GM19468 (cell line): ENCODE measurements at regions not wholly inside any gene's neighbourhood (a gene's known extent, or its start where the extent isn't known, plus 50 kb on each side); places are given as distances from the start of the nearest gene placed in this dataset.

ENCODE experiments used
- ATAC-seq: cut with Tn5 transposase; IDR thresholded peaks from one replicate; pipeline ENCODE4 v1.9.1; 2021; ENCODE audit warnings: mild to moderate bottlenecking, moderate library complexity, moderate number of reproducible peaks; ENCODE audit not compliant: unreplicated experiment; ENCODE audit errors: extremely low read depth

GRCh38 chr15:92224843-92225242 lies 168.8 kb upstream of the ST8SIA2 start:
- no peak for ATAC-seq

- no peak for ATAC-seq
Observed at GRCh38 chr15:92226020-92226612, 167.6 kb upstream of the ST8SIA2 start.

GRCh38 chr15:92228830-92229229 lies 164.9 kb upstream of the ST8SIA2 start:
- ATAC-seq = no peak

GRCh38 chr15:92231461-92231860 lies 162.2 kb upstream of the ST8SIA2 start:
- ATAC-seq = no peak

- no peak for ATAC-seq
Observed at GRCh38 chr15:92232317-92232716, 161.4 kb upstream of the ST8SIA2 start.

GRCh38 chr15:92232876-92233275 lies 160.8 kb upstream of the ST8SIA2 start:
- ATAC-seq = no peak

- ATAC-seq = no peak
Observed at GRCh38 chr15:92243227-92243626, 150.5 kb upstream of the ST8SIA2 start.

GRCh38 chr15:92244703-92245102 lies 149.0 kb upstream of the ST8SIA2 start:
- ATAC-seq = no peak

- ATAC-seq = no peak
Observed at GRCh38 chr15:92247649-92248242, 145.9 kb upstream of the ST8SIA2 start.

GRCh38 chr15:92266796-92267685 lies 126.6 kb upstream of the ST8SIA2 start:
- no peak for ATAC-seq

- ATAC-seq = no peak
Observed at GRCh38 chr15:92268900-92269299, 124.8 kb upstream of the ST8SIA2 start.

GRCh38 chr15:92271179-92271578 lies 122.5 kb upstream of the ST8SIA2 start:
- no peak for ATAC-seq

GRCh38 chr15:92272106-92272505 lies 121.6 kb upstream of the ST8SIA2 start:
- ATAC-seq = no peak

GRCh38 chr15:92273286-92273685 lies 120.4 kb upstream of the ST8SIA2 start:
- no peak for ATAC-seq

- ATAC-seq = no peak
Observed at GRCh38 chr15:92273723-92274122, 120.0 kb upstream of the ST8SIA2 start.

GRCh38 chr15:92277776-92278175 lies 115.9 kb upstream of the ST8SIA2 start:
- no peak for ATAC-seq

GRCh38 chr15:92283813-92284212 lies 109.9 kb upstream of the ST8SIA2 start:
- ATAC-seq = no peak

GRCh38 chr15:92288755-92289154 lies 104.9 kb upstream of the ST8SIA2 start:
- ATAC-seq = peak; percentile 80

- ATAC-seq = no peak
Observed at GRCh38 chr15:92289733-92290132, 103.9 kb upstream of the ST8SIA2 start.

- ATAC-seq = no peak
Observed at GRCh38 chr15:92290359-92290992, 103.2 kb upstream of the ST8SIA2 start.

- ATAC-seq = no peak
Observed at GRCh38 chr15:92291900-92292299, 101.8 kb upstream of the ST8SIA2 start.
